GM12892 (cell line): ENCODE measurements at regions not wholly inside any gene's neighbourhood (a gene's known extent, or its start where the extent isn't known, plus 50 kb on each side); places are given as distances from the start of the nearest gene placed in this dataset.

Experiments
- DNase-seq: peaks from one replicate; pipeline ENCODE4 v3.0.0; 2011; ENCODE audit not compliant: insufficient read length
- FAIRE-seq: peaks from 2 replicates; lab custom pipeline; 2011; peaks lifted over from hg19 to GRCh38; lab: Jason Lieb, UNC
- POLR2A ChIP-seq: IDR thresholded peaks from 2 replicates; pipeline ENCODE4 v1.6.1; 2011; ENCODE audit warnings: low read depth, low read length, control low read depth
- POLR2AphosphoS5 ChIP-seq: IDR thresholded peaks from 2 replicates; pipeline ENCODE4 v1.6.1; 2011; ENCODE audit warnings: low read depth, low read length, control low read depth
- TAF1 ChIP-seq: IDR thresholded peaks from 2 replicates; pipeline ENCODE4 v1.6.1; 2011; ENCODE audit warnings: low read depth, mild to moderate bottlenecking, control low read depth, low read length, borderline replicate concordance

DNA sequence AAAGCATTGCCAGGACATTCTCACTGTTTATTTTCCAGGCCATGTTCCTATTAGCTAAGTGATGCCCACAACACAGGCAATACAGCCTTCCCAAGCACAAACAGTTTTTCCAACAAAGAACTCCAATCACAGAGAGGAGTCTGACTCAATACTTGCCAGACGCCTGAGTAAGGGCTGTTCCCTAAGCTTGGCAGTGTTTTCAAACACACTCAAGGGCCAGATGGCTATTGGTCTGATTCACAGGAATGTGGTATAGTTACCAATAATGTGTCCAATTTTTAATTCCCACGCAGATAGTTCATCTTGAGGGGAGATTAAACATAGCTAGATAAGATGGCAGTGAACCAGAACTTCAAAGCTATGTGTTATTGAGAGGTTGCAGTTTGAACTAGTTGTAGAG is 381.0 kb downstream of the SNAPC1 start:
- FAIRE-seq, result no peak
- no peak for TF ChIP-seq POLR2AphosphoS5
- TF ChIP-seq POLR2A, result no peak
- TF ChIP-seq TAF1, result no peak

GRCh38 chr14:62144863-62145262 is 382.6 kb downstream of the SNAPC1 start:
- TF ChIP-seq TAF1 (no peak), POLR2A (no peak)
- FAIRE-seq (no peak), DNase-seq (no peak)

More for the DNA sequence above, 381.0 kb downstream of the SNAPC1 start:
- DNase-seq, result no peak

- TF ChIP-seq TAF1, result no peak
- FAIRE-seq, result no peak
- DNase-seq, result no peak
These were observed 383.8 kb downstream of the SNAPC1 start for GRCh38 chr14:62146030-62146429.

DNA sequence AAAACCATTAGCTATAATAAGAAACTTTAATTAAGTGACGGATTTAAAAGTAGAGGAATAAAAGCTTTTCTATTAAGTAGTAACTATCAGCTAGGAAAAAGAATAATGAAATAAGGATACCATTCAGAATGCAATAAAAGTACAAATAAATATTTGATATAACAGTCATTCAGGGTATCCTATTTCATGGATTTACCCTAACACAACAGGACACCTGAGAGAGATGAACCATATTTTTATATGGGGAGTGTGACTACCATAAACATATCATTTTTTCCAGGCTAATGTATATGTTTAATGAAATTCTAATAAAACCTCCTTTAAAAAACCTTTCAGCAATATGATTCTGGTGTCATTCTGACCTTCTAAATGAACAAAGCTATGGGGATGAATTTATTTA is 393.8 kb downstream of the SNAPC1 start:
- FAIRE-seq (no peak), DNase-seq (no peak)
- no peak for TF ChIP-seq POLR2AphosphoS5
- TF ChIP-seq TAF1, result no peak
- no peak for TF ChIP-seq POLR2A

- DNase-seq (no peak), FAIRE-seq (no peak)
- no peak for TF ChIP-seq POLR2AphosphoS5
- TF ChIP-seq TAF1, result no peak
- TF ChIP-seq POLR2A, result no peak
These were observed 396.6 kb downstream of the SNAPC1 start for GRCh38 chr14:62158779-62159178.

DNA sequence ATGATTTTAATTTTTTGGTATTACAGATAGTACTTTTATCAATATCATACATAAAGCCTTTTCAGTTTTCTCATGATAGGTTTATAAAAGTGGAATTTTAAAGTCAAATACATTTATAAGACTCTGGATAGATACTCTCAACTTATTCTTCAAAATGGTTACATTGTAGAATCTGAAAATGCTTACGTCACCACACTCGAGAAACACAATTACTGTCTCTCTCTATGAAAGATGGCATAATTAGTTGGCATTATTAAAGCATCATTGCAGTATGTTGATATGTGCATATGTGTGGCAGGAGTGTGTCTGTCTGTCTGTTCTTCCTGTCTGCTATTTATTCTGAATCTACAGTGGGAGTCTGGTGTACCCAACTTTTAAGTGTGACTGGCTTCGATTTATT is 397.1 kb downstream of the SNAPC1 start:
- DNase-seq, result no peak
- FAIRE-seq, result no peak
- no peak for TF ChIP-seq POLR2AphosphoS5
- no peak for TF ChIP-seq POLR2A
- no peak for TF ChIP-seq TAF1

DNA sequence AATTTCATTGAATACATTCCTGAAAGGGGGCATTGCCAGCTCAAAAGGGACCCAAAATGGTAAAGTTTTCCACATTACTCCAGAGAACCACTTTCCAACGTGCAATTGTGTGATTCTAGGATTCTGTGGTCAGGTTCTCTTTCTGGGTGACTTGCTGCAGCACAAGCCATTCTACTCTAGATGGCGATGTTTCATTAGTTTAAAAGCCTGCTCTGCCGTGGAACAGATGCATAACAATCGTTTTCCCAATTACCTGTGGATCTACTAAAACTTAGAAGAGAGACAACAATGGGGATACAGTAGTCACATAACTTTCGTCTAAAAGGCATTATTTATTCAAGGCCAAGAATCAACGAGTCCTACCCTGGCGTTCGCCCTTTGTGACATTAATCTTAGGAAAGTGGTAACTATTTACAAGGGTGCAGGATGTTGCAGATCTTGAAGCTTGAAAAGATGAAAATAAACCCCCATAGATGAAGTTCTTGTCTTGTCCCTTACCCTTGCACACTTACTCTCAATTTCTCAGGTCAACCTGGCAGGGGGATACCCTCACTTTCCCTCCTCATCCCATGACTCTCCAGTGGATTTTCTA is 400.9 kb downstream of the SNAPC1 start:
- TF ChIP-seq POLR2AphosphoS5 (no peak), TAF1 (no peak), POLR2A (no peak)
- no peak for DNase-seq
- peak; percentile 82 for FAIRE-seq

DNA sequence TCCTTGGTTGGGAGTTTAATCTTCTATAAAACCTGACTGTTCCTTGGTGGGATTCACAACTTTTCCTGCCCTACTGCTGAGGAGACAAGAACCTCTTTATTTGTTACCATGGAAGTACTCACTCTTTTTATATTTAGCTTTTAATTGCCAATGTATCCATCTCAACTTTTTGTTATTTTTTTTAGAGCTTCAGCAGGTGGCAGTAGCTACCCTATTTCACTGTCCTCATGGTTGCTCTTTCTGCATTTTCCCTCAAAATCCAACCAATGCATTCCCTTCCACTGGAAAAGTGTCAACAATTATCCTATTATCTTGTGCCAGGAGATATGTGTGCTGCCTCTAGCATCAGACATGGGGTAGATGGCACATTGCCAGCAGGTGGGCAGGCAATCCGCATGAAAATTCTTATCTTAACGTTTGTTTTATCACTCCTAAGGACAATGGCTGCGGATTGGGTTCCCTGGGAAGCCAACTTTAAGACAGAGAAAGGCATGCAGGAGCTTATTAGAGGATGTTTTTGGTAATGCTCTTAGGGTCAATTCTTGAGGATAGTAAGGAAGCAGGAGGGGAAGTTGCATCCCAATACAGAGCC is 406.4 kb downstream of the SNAPC1 start:
- FAIRE-seq (no peak), DNase-seq (no peak)
- TF ChIP-seq POLR2A (no peak), TAF1 (no peak), POLR2AphosphoS5 (no peak)

DNA sequence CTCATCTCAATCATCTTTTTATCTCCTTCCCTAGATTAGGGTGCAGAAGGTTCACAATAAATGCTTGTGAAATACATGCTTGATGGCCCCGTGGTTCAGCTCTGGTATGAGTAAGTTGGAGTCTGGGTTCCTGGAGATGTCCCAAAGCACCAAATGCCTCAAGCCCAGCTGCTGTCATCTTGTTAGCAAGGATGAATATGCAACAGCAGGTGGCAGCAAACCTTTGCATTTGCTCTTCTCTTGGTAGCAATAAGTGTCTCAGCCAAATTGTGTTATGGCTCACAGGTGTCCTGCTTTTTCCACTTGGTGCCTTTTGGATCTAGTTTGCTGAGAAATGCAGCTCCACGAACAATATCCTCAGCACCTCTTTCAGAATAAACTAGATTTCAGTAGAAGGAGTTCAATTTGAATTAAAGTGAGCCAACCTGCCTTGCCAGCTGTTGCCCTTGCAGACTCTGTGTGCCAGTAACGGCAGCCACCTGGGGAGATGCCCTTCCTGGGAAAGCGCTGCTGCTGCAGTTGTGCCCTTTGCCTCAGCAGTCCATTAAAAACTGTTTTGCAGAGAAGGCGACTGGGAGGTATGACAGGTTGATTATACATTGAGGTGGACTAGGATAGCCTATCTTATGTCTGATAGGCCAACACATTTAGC is 417.3 kb downstream of the SNAPC1 start:
- DNase-seq (no peak), FAIRE-seq (peak; percentile 14)
- TF ChIP-seq POLR2A, result no peak

DNA sequence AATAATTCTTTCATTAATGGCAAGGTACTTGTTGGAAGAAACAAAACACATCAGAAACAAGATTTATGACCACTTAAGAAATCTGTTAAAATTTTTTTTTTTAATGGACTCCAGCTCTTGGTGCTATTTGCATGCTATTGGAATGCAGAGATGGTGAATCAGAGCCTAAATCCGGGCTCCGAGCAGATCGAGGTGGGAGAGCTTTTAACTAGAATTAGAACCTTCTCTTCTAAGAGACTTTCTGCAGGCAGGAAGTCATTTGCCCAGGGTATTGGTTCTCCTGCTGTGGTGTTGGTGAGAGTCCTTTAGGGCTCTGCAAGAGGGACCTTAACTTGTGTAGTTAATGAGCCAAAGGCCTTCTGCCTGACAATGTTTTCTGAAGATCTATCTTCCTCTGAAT is 419.4 kb downstream of the SNAPC1 start:
- TF ChIP-seq POLR2AphosphoS5 (no peak), TAF1 (no peak), POLR2A (no peak)
- DNase-seq (no peak), FAIRE-seq (no peak)

- no peak for FAIRE-seq
- no peak for TF ChIP-seq POLR2AphosphoS5
- TF ChIP-seq TAF1, result no peak
- DNase-seq, result no peak
These were observed 422.9 kb downstream of the SNAPC1 start for GRCh38 chr14:62185078-62185477.

DNA sequence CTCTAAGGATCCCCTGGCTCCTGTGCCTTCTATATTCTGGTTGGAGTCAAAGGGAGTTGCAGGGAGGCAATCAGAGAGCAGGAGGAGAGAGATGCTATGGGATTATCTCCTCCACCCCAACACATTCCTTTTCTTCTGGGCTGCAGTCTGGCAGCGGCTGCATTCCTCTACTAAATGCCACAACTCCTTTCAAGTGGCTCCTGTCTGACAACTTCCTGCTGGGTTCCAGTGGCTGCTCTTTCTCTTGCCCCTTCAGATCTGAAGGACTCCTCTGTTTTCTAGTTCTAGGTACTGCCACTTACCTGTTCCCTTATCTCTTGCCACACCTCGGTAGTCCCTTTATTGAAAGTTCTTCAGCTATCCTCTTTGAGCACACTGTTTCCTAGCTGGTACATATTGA is 425.0 kb downstream of the SNAPC1 start:
- FAIRE-seq, result no peak
- no peak for TF ChIP-seq POLR2A
- no peak for TF ChIP-seq POLR2AphosphoS5
- no peak for TF ChIP-seq TAF1
- no peak for DNase-seq

- DNase-seq (no peak), FAIRE-seq (no peak)
- no peak for TF ChIP-seq TAF1
These were observed 427.5 kb downstream of the SNAPC1 start for GRCh38 chr14:62189698-62190097.
